Liver (tissue), 8 donors: ENCODE measurements at regions not wholly inside any gene's neighbourhood (a gene's known extent, or its start where the extent isn't known, plus 50 kb on each side); places are given as distances from the start of the nearest gene placed in this dataset.
"Not testable (repeated sequence)": the region's sequence is repeated elsewhere in the genome, so short reads cannot be mapped to it uniquely, and the experiment has no call there.

ENCODE experiments used
- DNase-seq: peaks from one replicate; pipeline ENCODE4 v3.0.0-alpha.2; 2017; ENCODE audit warnings: low spot score
- H3K27ac ChIP-seq, 2 donors: one replicate each; pipeline ENCODE4 v1.7.0; 2013; ENCODE audit warnings: inconsistent platforms in 2 of 2, low read length in 2 of 2, control low read depth in 1 of 2, low read depth in 1 of 2, mild to moderate bottlenecking in 1 of 2
- H3K27me3 ChIP-seq, 4 donors: one replicate each; pipeline versions ENCODE4 v1.6.1 to v1.7.0; 2013; ENCODE audit warnings: low read length in 3 of 4, inconsistent platforms in 1 of 4, mild to moderate bottlenecking in 1 of 4, moderate library complexity in 1 of 4; ENCODE audit not compliant: control insufficient read depth in 4 of 4, insufficient read depth in 4 of 4
- H3K36me3 ChIP-seq, 4 donors: one replicate each; pipeline versions ENCODE4 v1.6.1 to v1.7.0; 2013; ENCODE audit warnings: low read length in 3 of 4, mild to moderate bottlenecking in 3 of 4, low read depth in 1 of 4, moderate library complexity in 1 of 4; ENCODE audit not compliant: control insufficient read depth in 4 of 4, insufficient read depth in 3 of 4
- H3K4me1 ChIP-seq, 4 donors: one replicate each; pipeline versions ENCODE4 v1.6.1 to v1.7.0; 2013; ENCODE audit warnings: low read length in 3 of 4, mild to moderate bottlenecking in 3 of 4, moderate library complexity in 1 of 4; ENCODE audit not compliant: control insufficient read depth in 4 of 4, insufficient read depth in 4 of 4
- H3K4me3 ChIP-seq, 3 donors: one replicate each; pipeline versions ENCODE4 v1.6.1 to v1.7.0; 2013; ENCODE audit warnings: low read length in 3 of 3, control low read depth in 1 of 3, low read depth in 1 of 3, mild to moderate bottlenecking in 1 of 3
- H3K9ac ChIP-seq, 2 donors: one replicate each; pipeline ENCODE4 v1.7.0; 2013; ENCODE audit warnings: low read length in 2 of 2, mild to moderate bottlenecking in 2 of 2, moderate library complexity in 2 of 2, control low read depth in 1 of 2, low read depth in 1 of 2
- H3K9me3 ChIP-seq, 4 donors: one replicate each; pipeline versions ENCODE4 v1.6.1 to v1.7.0; 2013; ENCODE audit warnings: low read length in 3 of 4; ENCODE audit not compliant: control insufficient read depth in 4 of 4
- EGR1 ChIP-seq, 2 donors: IDR thresholded peaks; 2 replicates each; pipeline ENCODE4 v1.6.1; 2016 to 2018; ENCODE audit warnings: antibody characterized with exemption in 2 of 2, low read depth in 2 of 2
- FOXA1 ChIP-seq: IDR thresholded peaks from 2 replicates; pipeline ENCODE4 v1.6.1; 2016; ENCODE audit warnings: antibody characterized with exemption
- FOXA2 ChIP-seq: IDR thresholded peaks from 2 replicates; pipeline ENCODE4 v1.6.1; 2016; ENCODE audit warnings: antibody characterized with exemption
- GABPA ChIP-seq, 2 donors: IDR thresholded peaks in 1 of 2; conservative IDR thresholded peaks in 1 of 2; 2 replicates each; pipeline ENCODE4 v1.6.1; 2016; ENCODE audit warnings: antibody characterized with exemption in 2 of 2, mild to moderate bottlenecking in 1 of 2, moderate library complexity in 1 of 2
- HNF4A ChIP-seq, 2 donors: conservative IDR thresholded peaks; 2 replicates each; pipeline ENCODE4 v1.6.1; 2016; ENCODE audit warnings: antibody characterized with exemption in 2 of 2, mild to moderate bottlenecking in 2 of 2
- HNF4G ChIP-seq: IDR thresholded peaks from 2 replicates; pipeline ENCODE4 v1.6.1; 2016; ENCODE audit warnings: antibody characterized with exemption
- JUND ChIP-seq, 2 donors: IDR thresholded peaks; 2 replicates each; pipeline ENCODE4 v1.6.1; 2016; ENCODE audit warnings: antibody characterized with exemption in 2 of 2
- NR2F2 ChIP-seq: IDR thresholded peaks from 2 replicates; pipeline ENCODE4 v1.6.1; 2016; ENCODE audit warnings: antibody characterized with exemption
- RAD21 ChIP-seq, 2 donors: IDR thresholded peaks; 2 replicates each; pipeline ENCODE4 v1.6.1; 2016; ENCODE audit warnings: antibody characterized with exemption in 2 of 2, mild to moderate bottlenecking in 2 of 2
- RXRA ChIP-seq, 2 donors: IDR thresholded peaks; 2 replicates each; pipeline ENCODE4 v1.6.1; 2017 to 2018; ENCODE audit warnings: antibody characterized with exemption in 2 of 2, mild to moderate bottlenecking in 1 of 2
- SP1 ChIP-seq: IDR thresholded peaks from 2 replicates; pipeline ENCODE4 v1.6.1; 2018; ENCODE audit warnings: antibody characterized with exemption, mild to moderate bottlenecking
- TAF1 ChIP-seq: conservative IDR thresholded peaks from 2 replicates; pipeline ENCODE4 v1.6.1; 2016; ENCODE audit warnings: antibody characterized with exemption, mild to moderate bottlenecking
- YY1 ChIP-seq: IDR thresholded peaks from 2 replicates; pipeline ENCODE4 v1.6.1; 2016; ENCODE audit warnings: antibody characterized with exemption, mild to moderate bottlenecking
- WGBS: extraction: QIAGEN DNeasy Blood & Tissue Kit; methylation state at CpG from one replicate; pipeline ENCODE4 v1.1.7; 2013; 5-methylcytosine and 5-hydroxymethylcytosine counted together
- TF ChIP-seq, protein P1 (sequence below): fragments of 150-350 bp; IDR thresholded peaks from 2 replicates; pipeline ENCODE4 v1.5.1; 2017; ENCODE audit warnings: improper control_type of control experiment, low read depth, low read length; ENCODE audit not compliant: missing input control
- TF ChIP-seq, protein P2 (sequence below): IDR thresholded peaks from 2 replicates; pipeline ENCODE4 v1.6.1; 2016; ENCODE audit warnings: antibody characterized with exemption
- TF ChIP-seq, protein P3 (sequence below): IDR thresholded peaks from 2 replicates; pipeline ENCODE4 v1.6.1; 2016; ENCODE audit warnings: antibody characterized with exemption
- TF ChIP-seq, protein P4 (sequence below): IDR thresholded peaks from 2 replicates; pipeline ENCODE4 v1.6.1; 2016; ENCODE audit warnings: antibody characterized with exemption
- donor health status: healthy.
- donor health status: healthy.
- donor health status: healthy.
- donor health status: healthy.
- donor health status: healthy.

DNA sequence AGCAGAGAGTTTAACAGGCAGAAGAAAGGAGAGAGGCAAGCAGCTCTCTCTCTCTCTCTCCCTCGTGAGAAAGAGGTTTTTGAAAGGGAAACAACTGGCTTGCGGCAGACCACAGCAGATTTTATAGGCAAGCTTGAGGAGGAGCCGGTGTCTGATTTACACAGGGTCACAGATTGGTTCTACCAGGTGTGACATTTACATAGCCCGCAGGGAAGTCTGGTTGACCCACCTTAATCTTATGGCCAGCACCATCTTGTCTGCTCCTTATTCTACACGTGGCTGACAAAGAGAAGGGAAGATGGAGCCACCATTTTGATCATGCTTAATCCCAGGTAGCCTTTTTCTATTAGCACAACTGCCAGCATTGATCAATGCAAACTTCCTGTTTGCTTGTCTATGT, 65.4 kb downstream of the OR2J2 start:
- Histone ChIP-seq H3K9me3 (peaks cover 0 to 1% (median 0%) of the 10 kb centered on the region in 4 donors), H3K27ac (no peak overlapping the region), H3K27me3 (no peaks in the 10 kb centered on the region), H3K4me3 (no peak overlapping the region), H3K9ac (no peak overlapping the region), H3K4me1 (peaks cover 0 to 9% (median 8%) of the 10 kb centered on the region in 4 donors), H3K36me3 (no peaks in the 10 kb centered on the region)
- no peak for DNase-seq
- 62% methylated on average over 5 of the region's 5 CpGs for WGBS
- TF ChIP-seq, protein P1, sequence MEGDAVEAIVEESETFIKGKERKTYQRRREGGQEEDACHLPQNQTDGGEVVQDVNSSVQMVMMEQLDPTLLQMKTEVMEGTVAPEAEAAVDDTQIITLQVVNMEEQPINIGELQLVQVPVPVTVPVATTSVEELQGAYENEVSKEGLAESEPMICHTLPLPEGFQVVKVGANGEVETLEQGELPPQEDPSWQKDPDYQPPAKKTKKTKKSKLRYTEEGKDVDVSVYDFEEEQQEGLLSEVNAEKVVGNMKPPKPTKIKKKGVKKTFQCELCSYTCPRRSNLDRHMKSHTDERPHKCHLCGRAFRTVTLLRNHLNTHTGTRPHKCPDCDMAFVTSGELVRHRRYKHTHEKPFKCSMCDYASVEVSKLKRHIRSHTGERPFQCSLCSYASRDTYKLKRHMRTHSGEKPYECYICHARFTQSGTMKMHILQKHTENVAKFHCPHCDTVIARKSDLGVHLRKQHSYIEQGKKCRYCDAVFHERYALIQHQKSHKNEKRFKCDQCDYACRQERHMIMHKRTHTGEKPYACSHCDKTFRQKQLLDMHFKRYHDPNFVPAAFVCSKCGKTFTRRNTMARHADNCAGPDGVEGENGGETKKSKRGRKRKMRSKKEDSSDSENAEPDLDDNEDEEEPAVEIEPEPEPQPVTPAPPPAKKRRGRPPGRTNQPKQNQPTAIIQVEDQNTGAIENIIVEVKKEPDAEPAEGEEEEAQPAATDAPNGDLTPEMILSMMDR, result no peak
- TF ChIP-seq YY1 (no peak), HNF4G (no peak), RXRA (IDR thresholded peaks at IDR 0.05) (no peak), SP1 (no peak), FOXA1 (no peak), RAD21 (IDR thresholded peaks at IDR 0.05) (no peak), GABPA (IDR thresholded peaks at IDR 0.05 in 1 of 2, conservative IDR thresholded peaks at IDR 0.05 in 1 of 2) (no peak), HNF4A (conservative IDR thresholded peaks at IDR 0.05) (no peak), FOXA2 (no peak), EGR1 (IDR thresholded peaks at IDR 0.05; ENCODE audit: low read depth in 2 of 2) (no peak), JUND (IDR thresholded peaks at IDR 0.05) (no peak), NR2F2 (no peak)
- TF ChIP-seq, protein P2, sequence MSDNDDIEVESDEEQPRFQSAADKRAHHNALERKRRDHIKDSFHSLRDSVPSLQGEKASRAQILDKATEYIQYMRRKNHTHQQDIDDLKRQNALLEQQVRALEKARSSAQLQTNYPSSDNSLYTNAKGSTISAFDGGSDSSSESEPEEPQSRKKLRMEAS, result no peak
- TF ChIP-seq, protein P3, sequence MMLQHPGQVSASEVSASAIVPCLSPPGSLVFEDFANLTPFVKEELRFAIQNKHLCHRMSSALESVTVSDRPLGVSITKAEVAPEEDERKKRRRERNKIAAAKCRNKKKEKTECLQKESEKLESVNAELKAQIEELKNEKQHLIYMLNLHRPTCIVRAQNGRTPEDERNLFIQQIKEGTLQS, result no peak
- TF ChIP-seq, protein P4, sequence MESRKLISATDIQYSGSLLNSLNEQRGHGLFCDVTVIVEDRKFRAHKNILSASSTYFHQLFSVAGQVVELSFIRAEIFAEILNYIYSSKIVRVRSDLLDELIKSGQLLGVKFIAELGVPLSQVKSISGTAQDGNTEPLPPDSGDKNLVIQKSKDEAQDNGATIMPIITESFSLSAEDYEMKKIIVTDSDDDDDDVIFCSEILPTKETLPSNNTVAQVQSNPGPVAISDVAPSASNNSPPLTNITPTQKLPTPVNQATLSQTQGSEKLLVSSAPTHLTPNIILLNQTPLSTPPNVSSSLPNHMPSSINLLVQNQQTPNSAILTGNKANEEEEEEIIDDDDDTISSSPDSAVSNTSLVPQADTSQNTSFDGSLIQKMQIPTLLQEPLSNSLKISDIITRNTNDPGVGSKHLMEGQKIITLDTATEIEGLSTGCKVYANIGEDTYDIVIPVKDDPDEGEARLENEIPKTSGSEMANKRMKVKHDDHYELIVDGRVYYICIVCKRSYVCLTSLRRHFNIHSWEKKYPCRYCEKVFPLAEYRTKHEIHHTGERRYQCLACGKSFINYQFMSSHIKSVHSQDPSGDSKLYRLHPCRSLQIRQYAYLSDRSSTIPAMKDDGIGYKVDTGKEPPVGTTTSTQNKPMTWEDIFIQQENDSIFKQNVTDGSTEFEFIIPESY, result no peak

DNA sequence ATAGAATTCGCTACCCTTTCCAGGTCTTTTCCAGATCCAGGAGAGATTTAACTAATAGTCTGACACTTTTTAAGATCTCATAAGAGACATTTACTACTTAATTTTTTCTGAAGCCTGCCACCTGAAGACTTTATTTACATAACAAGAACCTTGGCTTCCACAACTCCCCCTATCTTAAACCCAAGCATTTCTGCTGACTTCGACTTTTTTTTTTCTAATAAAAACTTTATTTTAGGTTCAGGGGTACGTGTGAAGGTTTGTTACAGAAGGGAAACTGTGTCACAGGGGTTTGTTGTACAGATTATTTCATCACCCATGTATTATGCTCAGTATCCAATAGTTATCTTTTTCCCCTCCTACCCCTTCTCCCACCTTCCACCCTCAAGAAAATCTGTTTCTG, 64.9 kb upstream of the OR14J1 start:
- H3K36me3 ChIP-seq, result no peaks in the 10 kb centered on the region
- H3K4me3 ChIP-seq, result no peak overlapping the region
- H3K27ac ChIP-seq, result no peak overlapping the region
- DNase-seq, result no peak
- H3K4me1 ChIP-seq, result peaks cover 0 to 9% (median 8%) of the 10 kb centered on the region in 4 donors
- no peak overlapping the region for H3K9ac ChIP-seq
- 76% methylated on average over 3 of the region's 3 CpGs for WGBS
- peaks cover 0 to 1% (median 0%) of the 10 kb centered on the region in 4 donors for H3K9me3 ChIP-seq
- no peaks in the 10 kb centered on the region for H3K27me3 ChIP-seq
- TF ChIP-seq EGR1 (IDR thresholded peaks at IDR 0.05; ENCODE audit: low read depth in 2 of 2) (no peak), FOXA1 (no peak), RAD21 (IDR thresholded peaks at IDR 0.05) (no peak), YY1 (no peak), HNF4A (conservative IDR thresholded peaks at IDR 0.05) (no peak), FOXA2 (no peak), TAF1 (no peak)
- TF ChIP-seq, protein P2, result no peak
- TF ChIP-seq, protein P1, result no peak
- TF ChIP-seq, protein P3, result no peak

DNA sequence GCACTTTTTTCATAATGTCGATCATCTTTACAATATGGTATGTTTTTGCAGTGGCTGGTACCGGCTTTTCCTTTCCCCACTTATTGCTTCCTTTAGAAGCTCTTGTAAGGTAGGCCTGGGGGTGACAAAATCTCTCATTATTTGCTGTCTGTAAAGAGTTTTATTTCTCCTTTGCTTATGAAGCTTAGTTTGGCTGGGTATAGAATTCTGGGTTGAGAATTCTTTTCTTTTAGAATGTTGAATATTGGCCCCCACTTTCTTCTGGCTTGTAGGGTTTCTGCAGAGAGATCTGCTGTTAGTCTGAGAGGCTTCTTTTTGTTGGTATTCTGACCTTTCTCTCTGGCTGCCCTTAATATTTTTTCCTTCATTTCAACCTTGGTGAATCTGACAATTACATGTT, 58.5 kb upstream of the OR14J1 start:
- not testable (repeated sequence) for H3K36me3 ChIP-seq, H3K27ac ChIP-seq, H3K9ac ChIP-seq, H3K4me3 ChIP-seq, H3K9me3 ChIP-seq, H3K4me1 ChIP-seq, DNase-seq, H3K27me3 ChIP-seq
- WGBS, result 88% methylated on average over 2 of the region's 2 CpGs
